Fibroblast of peridontal ligament (primary cell): ENCODE measurements at regions not wholly inside any gene's neighbourhood (a gene's known extent, or its start where the extent isn't known, plus 50 kb on each side); places are given as distances from the start of the nearest gene placed in this dataset.
A peak's percentile ranks its signal among the peaks of the same experiment; 100 is the strongest.
"Not testable (repeated sequence)": the region's sequence is repeated elsewhere in the genome, so short reads cannot be mapped to it uniquely, and the experiment has no call there.

Source experiments
- DNase-seq: peaks from one replicate; pipeline ENCODE4 v3.0.0-alpha.2; 2010; ENCODE audit errors: extremely low read depth

DNA sequence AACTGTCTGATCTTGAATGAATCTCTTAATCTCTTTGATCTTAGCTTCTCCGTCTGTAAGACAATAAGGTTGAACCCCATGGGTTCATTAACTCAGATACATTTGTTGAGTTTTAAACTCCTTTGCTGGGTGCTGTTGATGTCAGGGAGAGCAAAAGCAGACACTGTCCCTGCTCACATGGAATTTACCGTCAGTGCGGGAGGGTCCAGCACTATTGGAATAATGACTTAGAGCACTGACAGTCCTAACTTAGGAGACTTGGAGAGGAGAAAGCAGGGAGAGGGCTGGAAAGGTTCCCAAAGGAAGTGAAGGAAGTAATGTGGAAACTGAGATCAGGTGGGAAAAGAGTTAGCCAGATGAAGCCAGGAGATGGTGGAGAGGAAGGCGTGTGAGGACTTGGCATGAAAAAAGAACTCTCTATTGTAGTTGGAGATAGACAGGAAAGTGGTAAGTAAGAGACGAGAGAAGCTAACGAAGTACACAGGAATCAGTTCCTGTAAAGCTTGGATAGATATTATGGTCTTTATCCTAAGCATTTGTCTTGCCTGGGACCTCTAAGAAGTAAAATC lies 141.4 kb upstream of the SERTAD2 start:
- no peak for DNase-seq

DNA sequence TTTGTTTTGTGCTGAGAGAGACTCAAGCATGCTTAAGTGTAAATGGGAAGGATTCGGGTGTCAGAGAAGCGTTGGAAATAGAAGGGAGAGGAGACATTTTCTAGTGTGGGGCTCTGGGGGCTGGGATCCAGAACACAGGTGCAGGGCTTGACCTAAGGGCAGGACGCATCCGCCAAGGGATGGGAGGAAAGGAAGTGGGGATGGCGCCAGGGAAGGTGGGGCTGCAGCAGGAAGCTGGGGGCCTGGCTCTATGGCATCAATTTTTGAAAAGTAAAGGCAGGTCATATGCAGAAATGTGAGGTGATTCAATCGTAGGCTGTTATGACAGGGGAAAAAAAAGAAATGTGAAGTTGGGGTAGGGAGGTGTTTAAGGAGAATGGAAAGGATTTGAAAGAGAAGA lies 143.2 kb upstream of the SERTAD2 start:
- DNase-seq = no peak

DNA sequence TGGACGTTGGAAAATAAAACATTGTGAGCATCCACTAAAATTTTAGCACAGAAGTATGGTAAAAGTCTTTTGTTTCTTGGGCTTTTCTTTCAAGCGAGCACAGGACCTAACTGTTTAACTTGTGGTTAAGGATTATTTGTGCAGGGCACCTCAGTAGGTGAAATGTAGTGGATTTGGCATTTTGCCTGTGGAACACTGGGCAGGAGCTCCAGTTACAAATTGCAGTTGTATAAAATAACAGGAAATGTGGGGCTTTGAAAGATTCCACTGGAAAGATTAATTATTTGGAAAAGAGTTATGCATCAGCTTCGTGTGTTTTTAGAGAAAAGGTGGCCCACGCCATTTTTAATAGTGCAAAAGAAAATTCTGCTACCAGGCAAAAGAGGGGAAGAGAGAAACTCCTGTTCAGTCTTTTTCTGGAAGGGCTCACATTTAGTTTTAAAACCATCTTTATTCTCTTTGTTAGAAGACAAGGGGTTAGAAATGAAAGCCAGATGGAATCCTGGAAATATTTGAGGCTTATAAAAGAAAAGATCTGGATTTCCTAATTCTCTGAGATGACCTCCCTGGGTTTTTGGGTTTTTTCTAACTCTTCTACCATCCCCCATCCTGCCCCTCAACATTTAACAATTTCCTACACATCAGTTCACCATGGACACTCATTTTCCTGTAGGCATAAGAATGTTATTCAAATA lies 144.3 kb upstream of the SERTAD2 start:
- DNase-seq = peak; percentile 55

DNA sequence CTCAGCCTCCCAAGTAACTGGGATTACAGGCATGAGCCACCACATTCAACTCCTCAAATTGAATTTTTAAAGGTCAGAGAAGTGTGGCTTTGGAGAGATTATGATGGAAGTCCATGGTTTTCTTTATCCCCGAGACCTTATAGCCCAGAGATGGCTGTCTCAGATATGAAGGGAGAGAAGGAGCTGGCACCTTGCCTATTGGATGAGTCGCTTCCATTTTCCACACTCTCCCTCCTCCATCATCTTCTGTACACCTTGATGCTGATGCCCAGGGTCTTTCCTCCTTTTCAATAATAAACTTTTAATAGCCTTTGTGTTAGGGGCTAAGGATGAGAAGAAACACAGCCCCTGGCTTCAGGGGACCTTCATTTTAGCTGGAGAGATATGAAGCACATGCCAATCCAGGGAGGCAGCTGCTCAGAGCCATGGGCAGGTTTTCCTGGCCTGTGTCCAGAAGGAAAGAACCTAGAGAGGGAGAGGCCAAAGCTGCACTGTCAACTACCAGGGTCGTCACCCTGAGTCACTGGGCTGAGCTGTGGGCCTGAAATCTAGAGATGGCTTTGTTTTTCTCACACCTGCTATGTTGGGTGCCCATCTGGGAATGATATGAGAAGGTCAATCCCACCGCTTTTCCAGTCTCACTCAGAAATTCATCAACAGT lies 146.0 kb upstream of the SERTAD2 start:
- no peak for DNase-seq

DNA sequence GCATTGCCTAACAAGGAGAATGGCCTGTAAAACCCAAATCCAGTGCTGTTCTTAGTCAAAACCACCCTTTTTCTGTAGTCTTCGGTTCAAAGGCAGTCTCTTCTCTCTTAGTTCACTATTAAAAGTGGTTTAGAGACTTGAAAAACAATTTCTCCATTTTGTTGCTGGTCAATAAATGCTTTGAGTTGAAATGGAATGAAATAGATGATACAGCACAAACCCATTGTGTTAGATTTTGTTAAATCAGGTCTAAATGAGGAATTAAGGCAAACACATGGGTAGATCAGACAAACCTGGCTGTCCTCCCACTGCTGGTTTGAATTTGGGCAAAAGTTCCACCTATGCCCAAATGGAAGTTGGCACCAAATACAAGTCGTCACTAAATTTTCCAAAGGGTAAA lies 150.1 kb upstream of the SERTAD2 start:
- DNase-seq = no peak

DNA sequence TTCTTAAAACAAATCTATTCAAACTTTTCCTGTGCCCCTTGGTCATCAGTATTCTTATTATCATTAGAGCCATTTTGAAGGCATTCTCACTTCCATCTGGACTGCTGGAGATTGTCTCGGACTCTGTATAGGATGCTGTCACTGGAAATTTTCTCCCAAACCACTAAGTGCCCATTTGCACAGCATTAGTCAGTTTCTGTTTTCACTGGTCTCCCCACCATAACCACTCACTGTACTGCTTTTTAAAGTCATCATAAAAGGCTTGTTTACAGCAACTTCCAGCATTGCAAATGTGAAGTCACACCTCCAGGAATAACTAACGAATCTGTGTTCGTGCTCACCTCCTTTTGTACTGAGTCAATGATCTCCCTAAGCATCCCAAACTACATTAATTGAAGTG lies 150.9 kb upstream of the SERTAD2 start:
- DNase-seq = no peak

DNA sequence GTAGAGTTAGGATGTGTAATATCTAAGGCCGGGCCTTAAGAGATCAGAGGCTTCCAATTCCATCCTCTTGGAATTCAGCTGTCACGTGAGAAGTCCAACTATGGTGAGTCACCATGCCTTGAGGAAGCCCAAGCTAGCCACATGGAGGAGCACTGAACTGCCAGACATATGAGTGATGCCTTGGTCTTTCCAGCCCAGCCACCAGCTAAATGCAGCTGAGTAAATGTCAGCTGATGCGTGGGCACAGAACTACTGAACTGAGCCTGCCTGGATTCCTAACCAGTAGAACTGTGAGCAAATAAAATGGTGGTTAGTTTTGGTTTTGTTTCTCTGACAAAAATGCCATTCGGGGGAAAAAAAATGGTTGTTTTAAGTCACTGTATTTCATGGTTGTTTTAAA lies 153.7 kb upstream of the SERTAD2 start:
- peak; percentile 100 for DNase-seq

DNA sequence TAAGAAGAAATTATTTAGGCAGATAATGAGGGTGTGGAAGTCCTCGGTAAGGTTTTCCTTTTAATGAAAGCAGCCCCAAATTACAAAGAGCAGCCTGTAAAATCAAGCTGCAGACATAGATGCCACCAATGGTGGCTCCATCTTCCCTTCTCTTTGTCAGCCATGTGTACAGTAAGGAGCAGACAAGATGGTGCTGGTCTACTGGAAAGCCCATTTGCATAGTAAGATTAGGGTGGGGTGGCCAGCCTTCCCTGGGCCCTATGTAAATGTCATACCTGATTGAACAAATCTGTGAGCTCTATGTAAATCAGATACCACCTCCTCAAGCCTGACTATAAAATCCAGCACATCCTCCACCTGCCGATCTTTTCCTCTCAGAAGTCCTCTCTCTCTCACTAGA lies 154.4 kb upstream of the SERTAD2 start:
- DNase-seq = no peak

DNA sequence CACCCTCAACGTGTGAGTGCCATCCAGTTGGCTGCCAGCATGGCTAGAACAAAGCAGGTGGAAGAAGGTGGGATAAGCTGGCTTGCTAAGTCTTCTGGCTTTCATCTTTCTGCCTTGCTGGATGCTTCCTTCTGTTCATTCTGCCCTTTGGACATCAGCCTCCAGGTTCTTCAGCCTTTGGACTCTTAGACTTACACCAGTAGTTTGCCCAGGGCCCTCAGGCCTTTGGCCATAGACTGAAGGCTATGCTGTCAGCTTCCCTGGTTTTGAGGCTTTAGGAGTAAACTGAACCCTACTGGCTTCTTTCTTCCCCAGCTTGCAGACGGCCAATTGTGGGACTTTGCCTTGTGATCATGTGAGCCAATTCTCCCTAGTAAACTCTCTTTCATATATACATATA lies 155.0 kb upstream of the SERTAD2 start:
- no peak for DNase-seq

DNA sequence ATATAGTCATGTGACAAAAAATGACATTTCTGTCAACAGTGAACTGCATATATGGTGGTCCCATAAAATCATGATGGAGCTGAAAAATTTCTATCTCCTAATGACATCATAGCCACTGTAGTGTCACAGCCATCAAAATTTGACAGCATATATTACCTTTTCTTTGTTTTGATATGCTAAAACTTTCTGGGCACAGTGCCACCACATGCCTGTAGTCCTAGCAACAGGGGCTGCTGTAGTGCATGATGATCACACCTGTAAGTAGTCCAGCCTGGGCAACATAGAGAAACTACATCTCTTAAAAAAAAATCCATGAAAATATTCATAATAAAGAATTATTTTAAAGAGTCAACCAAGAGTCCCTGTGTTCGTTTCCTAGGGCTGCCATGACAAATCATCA lies 155.5 kb upstream of the SERTAD2 start:
- DNase-seq = no peak

DNA sequence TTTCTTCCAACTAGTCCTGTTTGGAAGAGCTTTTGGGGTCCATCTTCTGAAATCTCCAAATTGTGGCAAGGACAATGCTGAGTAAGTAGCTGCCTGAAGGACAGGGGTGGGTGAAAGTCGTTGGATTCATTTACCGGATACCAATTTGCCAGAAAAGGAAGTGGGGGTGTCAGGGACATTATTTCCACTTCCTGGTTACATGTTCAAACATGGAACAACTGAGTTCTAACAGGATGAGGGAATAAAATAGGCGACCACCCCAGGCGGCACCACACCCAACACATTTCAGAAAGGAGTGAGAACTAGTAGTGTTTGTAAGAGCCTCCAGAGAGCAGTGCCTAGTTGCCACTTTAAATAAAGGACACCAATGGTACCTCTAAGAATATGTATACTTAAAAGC lies 158.6 kb upstream of the SERTAD2 start:
- no peak for DNase-seq

DNA sequence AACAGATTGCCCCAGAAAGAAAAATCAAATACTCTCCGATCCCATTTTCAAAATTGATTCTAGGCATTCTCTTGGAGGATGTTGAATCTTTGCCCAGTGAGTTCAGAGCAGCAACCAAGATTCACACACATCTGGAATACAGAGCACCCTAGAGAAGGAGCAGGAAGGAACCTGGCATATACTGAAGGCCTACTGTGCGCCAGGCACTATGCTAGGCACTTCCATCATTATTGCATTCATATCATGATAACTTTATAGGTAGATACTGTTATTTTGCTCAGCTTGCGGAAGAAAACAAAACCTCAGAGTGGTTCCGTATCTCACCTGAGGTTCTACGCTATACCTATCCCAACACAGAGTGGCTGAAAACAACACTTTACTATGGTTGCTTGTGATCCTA lies 160.3 kb upstream of the SERTAD2 start:
- DNase-seq = no peak

DNA sequence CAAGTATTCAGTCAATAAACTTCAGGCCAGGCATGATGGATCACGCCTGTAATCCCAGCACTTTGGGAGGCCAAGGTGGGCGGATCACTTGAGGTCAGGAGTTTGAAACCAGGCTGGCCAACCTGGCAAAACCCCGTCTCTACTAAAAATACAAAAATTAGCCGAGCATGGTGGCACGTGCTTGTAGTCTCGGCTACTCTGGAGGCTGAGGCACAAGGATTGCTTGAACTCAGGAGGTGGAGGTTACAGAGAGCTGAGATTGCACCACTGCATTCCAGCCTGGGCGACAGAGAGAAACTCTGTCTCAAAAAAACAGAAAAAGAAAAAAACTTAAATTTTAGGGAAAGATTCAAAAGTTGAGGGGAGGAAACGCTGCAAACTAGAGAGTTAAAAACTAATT lies 162.8 kb upstream of the SERTAD2 start:
- DNase-seq = not testable (repeated sequence)

DNA sequence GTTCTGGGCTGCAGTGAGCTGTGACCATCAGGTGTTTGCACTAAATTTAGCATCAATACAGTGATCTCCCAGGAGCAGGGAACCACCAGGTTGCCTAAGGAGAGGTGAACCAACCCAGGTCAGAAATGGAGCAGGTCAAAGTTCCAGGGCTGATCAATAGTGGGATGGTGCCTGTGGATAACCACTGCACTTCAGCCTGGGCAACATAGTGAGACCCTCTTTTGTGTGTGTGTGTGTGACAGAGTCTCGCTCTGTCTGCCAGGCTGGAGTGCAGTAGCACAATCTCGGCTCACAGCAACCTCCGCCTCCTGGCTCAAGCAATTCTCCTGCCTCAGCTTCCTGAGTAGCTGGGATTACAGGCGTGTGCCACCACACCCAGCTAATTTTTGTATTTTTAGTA lies 163.7 kb upstream of the SERTAD2 start:
- no peak for DNase-seq

DNA sequence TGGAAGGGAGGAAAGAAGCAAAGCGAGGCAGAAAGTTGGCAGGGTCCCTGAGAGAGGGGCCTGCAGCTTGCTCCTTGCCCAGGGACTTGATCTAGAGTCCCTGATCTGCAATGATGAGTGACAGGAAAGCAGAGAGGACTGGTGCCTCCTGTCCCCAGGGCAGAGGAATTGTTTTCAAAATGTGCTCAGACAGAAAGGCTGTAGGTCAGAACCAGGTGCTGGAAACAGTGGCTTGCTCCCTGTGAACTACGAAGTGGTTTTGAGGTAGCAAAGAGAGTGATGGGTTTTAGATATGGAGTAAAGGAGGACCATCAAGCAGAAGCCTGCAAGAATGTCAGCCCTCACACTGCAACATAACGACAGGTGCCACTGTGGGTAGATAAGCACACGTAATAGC lies 164.9 kb upstream of the SERTAD2 start:
- no peak for DNase-seq

DNA sequence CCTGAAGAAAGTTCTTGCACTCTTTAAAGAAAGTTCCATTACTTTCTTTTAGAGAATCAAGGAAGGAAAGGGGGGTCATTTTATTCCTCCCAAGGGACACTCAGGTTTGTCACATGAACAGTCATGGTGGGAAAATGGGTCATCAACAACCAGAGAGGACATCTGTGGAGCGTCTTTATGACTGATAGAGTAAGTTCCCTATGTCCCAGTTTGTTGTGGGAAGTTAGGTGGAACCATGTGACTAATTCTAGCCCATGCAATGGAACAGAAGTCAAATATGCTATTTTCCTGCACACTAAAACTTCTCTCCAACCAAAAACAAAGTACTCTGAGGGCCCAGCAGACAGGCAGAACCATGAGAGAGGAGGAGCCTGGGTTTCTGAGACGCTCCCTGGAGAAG lies 165.6 kb upstream of the SERTAD2 start:
- DNase-seq = no peak

DNA sequence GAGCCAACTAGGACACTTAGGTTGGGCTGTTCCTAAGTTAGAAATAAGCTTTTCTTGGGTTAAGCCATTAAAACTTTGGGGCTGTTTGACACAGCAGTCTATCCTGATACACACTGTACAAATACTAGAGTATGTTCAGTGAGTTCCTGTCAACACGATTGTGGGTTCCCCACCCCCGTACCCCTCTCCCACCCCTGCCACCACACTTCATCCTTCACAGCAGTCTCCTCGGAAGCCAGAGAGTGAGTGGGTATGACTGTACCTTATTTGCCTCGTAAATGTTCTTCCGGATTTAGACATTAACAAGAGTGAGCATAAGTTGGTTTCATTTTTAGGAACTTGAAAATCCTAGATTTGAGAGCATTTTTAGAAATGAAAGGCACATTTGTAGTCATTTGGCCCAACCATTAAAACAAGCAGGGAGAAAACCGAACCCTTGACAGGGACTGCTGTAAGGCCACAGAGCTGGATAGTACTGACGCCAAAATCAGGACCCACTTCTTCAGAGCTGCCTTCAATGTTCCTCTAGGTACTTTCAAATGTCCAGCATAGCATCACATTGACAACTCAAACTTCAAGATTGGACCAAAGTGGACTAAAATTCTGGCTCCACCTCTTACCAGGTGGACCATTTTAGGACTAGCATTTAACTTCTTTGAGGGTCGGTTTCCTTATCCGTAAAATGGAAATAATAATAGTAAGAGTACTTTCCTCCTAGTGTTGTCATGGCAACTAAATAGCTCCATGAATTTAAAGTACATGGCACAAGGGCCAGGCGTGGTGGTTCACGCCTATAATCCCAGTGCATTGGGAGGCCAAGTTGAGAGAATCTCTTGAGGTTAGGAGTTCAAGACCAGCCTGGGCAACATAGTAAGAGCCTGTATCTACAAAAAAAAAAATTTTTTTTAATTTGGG lies 166.3 kb upstream of the SERTAD2 start:
- no peak for DNase-seq

DNA sequence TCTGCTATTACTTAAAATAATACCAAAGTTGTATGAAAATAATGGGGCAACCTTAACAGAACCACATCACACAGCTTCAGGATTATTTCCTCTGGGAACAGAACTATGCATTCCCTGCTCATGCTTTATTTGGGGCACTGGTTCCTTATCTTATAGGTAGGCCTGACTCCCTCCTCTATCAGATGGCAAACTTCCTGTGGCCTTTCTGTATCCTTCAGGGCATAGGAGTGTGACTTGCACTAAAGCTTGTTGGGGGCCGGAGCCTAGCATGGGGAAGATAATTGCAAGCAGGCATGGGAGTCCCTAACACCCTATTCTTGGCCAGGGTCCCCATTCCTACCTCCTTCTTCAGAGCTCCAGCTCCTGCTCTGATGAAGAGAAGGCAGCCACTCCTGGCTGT lies 167.2 kb upstream of the SERTAD2 start:
- DNase-seq = no peak

DNA sequence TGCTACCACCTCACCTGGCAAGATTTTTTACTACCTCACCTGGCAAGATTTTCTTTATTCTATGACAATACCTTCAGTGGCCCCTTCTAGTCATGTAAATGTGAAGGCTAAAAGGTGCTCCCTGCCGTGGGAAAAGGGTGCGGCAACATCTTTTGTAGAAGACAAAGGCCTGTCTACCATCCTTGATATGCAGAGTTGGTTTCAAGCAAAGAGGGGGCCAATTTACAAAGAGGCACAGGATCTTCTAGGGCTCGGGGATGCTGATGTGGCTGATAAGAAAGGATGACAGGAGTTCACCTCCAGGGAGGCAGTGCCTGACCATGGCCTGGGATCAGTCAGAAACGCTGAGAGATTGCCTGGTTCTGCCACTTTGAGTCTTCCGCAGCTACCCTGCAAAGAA lies 165.4 kb upstream of the SLC1A4 start:
- DNase-seq = no peak

DNA sequence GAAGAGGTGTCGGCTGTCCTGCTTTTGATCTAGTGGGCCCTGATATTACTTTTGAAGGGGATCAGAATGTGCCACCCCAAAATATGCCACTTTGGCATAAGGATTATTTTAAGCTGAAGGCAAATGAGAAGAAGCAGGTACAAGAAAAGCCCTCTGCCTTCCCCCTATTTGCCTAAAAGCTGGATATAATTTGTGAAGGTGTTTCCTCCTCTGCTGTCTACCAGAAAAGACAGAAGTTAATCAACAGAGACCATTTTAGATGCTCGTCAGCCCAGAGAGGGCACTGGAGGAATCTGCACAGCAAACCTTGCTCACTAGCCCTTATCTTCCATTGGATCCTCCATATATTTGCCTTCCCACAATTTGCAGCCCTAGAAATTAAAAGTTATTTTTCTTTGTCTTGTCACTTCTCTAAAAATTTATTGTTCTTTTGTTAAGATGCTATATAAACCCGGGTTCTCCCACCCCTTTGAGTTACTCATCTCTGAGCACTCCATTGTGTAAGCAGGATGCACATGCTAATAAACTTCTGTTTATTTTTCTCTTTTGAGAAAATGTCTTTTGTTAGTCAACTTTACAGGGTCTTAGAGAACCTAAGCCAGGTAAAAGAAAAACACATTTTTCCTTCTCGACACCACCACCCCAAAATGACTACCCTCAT lies 163.2 kb upstream of the SLC1A4 start:
- DNase-seq = no peak

DNA sequence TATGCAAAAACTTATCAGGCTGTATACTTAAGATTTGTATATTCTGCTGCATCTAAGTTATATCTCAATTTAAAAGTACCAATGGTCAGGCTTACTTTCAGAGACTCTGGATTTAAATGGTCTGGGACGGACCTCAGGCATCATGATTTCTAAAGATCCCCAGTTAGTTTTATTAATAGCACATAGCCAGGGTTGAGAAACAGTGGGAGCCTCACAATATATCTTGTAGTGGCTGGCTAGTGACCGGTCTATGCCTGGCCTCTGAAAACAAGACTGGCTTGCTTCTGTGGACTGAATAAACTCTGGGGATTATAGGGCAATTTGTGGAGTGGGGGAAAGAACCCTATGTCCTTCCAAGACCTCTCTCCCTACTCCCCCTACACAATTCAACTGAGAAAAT lies 162.5 kb upstream of the SLC1A4 start:
- no peak for DNase-seq

DNA sequence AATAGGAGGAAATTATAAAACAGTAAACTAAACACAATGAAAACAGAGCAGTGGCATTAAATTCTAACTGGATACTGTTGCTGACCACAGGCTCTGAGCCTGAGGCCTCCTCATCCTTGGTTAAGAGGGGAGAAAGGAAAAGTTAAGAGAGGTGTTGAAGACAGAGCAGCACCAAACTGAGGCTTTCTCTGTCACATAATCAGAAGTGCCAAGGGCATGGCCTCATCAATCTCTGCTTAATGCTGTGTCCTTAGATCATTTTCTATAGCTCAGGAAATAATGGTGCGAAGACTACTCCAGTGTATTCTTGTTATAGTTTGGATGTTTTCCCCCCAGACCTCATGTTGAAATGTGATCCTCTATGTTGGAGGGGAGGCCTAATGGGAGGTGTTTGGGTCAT lies 160.9 kb upstream of the SLC1A4 start:
- DNase-seq = no peak
